ENCODE measurements at regions not wholly inside any gene's neighbourhood (a gene's known extent, or its start where the extent isn't known, plus 50 kb on each side); places are given as distances from the start of the nearest gene placed in this dataset.

GRCh38 chr11:123257370-123257769 lies 62.3 kb upstream of the CLMP start:
- no peak for TF ChIP-seq CTCF (IDR thresholded peaks at IDR 0.05; ENCODE audit: low read depth, low read length)
- no peak for DNase-seq (ENCODE audit: extremely low read depth, low read depth)

- no peak for DNase-seq (ENCODE audit: extremely low read depth, low read depth)
- no peak for TF ChIP-seq CTCF (IDR thresholded peaks at IDR 0.05; ENCODE audit: low read depth, low read length)
Measured at GRCh38 chr11:123255909-123256308, 60.9 kb upstream of the CLMP start.

- DNase-seq (ENCODE audit: extremely low read depth, low read depth), result no peak
- TF ChIP-seq CTCF (IDR thresholded peaks at IDR 0.05; ENCODE audit: low read depth, low read length), result no peak
Measured at GRCh38 chr11:123254357-123254756, 59.3 kb upstream of the CLMP start.

- peak; percentile 65 for DNase-seq (ENCODE audit: extremely low read depth, low read depth)
- TF ChIP-seq CTCF (IDR thresholded peaks at IDR 0.05; ENCODE audit: low read depth, low read length), result no peak
Measured at GRCh38 chr11:123253911-123254310, 58.9 kb upstream of the CLMP start.

- no peak for DNase-seq (ENCODE audit: extremely low read depth, low read depth)
Measured at GRCh38 chr11:123253223-123253622, 58.2 kb upstream of the CLMP start.

GRCh38 chr11:123251657-123252344 lies 56.8 kb upstream of the CLMP start:
- TF ChIP-seq CTCF (IDR thresholded peaks at IDR 0.05; ENCODE audit: low read depth, low read length), result no peak
- DNase-seq (ENCODE audit: extremely low read depth, low read depth), result no peak

More at GRCh38 chr11:123253223-123253622, 58.2 kb upstream of the CLMP start:
- TF ChIP-seq CTCF (IDR thresholded peaks at IDR 0.05; ENCODE audit: low read depth, low read length), result no peak

- TF ChIP-seq CTCF (IDR thresholded peaks at IDR 0.05; ENCODE audit: low read depth, low read length), result no peak
- no peak for DNase-seq (ENCODE audit: extremely low read depth, low read depth)
Measured at GRCh38 chr11:123250892-123251656, 56.0 kb upstream of the CLMP start.

Measured in AG09319 (cell line).